Fibroblast of lung (primary cell): ENCODE measurements at regions not wholly inside any gene's neighbourhood (a gene's known extent, or its start where the extent isn't known, plus 50 kb on each side); places are given as distances from the start of the nearest gene placed in this dataset.
A peak's percentile ranks its signal among the peaks of the same experiment; 100 is the strongest.

Source experiments
- DNase-seq, 2 donors: peaks; one replicate each; pipeline versions ENCODE4 v3.0.0 to v3.0.0-alpha.2; 2010; ENCODE audit warnings: low read depth in 2 of 2
- H2AFZ ChIP-seq: 2 replicates; pipeline ENCODE4 v1.5.1; 2012; ENCODE audit warnings: low read length, control low read depth, inconsistent platforms
- H3K27ac ChIP-seq: 2 replicates; pipeline ENCODE4 v1.5.1; 2011; ENCODE audit warnings: low read length, control low read depth; ENCODE audit not compliant: insufficient read depth
- H3K27me3 ChIP-seq: 2 replicates; pipeline ENCODE4 v1.5.1; 2011; ENCODE audit warnings: mild to moderate bottlenecking, low read length; ENCODE audit not compliant: control insufficient read depth, insufficient read depth
- H3K36me3 ChIP-seq: 2 replicates; pipeline ENCODE4 v1.5.1; 2011; ENCODE audit warnings: low read length; ENCODE audit not compliant: control insufficient read depth, insufficient read depth
- H3K4me1 ChIP-seq: 2 replicates; pipeline ENCODE4 v1.5.1; 2011; ENCODE audit warnings: low read length; ENCODE audit not compliant: control insufficient read depth, insufficient read depth; ENCODE audit errors: extremely low read depth
- H3K4me2 ChIP-seq: 2 replicates; pipeline ENCODE4 v1.5.1; 2011; ENCODE audit warnings: low read length, control low read depth; ENCODE audit not compliant: insufficient read depth; ENCODE audit errors: extremely low read depth
- H3K4me3 ChIP-seq, 4 experiments: fragments of 200-600 bp in 1 of 4; sonication (generic) in 1 of 4; replicated peaks in 1 of 4; 2 replicates each; pipeline ENCODE4 v1.5.1; 2011 to 2016; ENCODE audit warnings: low read length in 4 of 4, low read depth in 3 of 4, mild to moderate bottlenecking in 3 of 4, control low read depth in 2 of 4, inconsistent platforms in 1 of 4, mixed read lengths in 1 of 4; ENCODE audit not compliant: insufficient read depth in 1 of 4; ENCODE audit errors: control extremely low read depth in 1 of 4
- H3K79me2 ChIP-seq: 2 replicates; pipeline ENCODE4 v1.5.1; 2012; ENCODE audit warnings: mild to moderate bottlenecking, low read length, inconsistent platforms; ENCODE audit not compliant: control insufficient read depth, insufficient read depth
- H3K9ac ChIP-seq: 2 replicates; pipeline ENCODE4 v1.5.1; 2011; ENCODE audit warnings: mild to moderate bottlenecking, low read length, control low read depth; ENCODE audit not compliant: insufficient read depth
- H3K9me3 ChIP-seq: 2 replicates; pipeline ENCODE4 v1.5.1; 2012; ENCODE audit warnings: low read depth, low read length; ENCODE audit not compliant: control insufficient read depth, insufficient read depth
- H4K20me1 ChIP-seq: 2 replicates; pipeline ENCODE4 v1.5.1; 2011; ENCODE audit warnings: low read length; ENCODE audit not compliant: control insufficient read depth, insufficient read depth; ENCODE audit errors: extremely low read depth
- EZH2 ChIP-seq: IDR thresholded peaks from 2 replicates; pipeline ENCODE4 v1.5.1; 2012; ENCODE audit warnings: low read length, control low read depth, mild to moderate bottlenecking; ENCODE audit errors: missing control alignments
- TF ChIP-seq, protein P1 (sequence below), 2 donors: IDR thresholded peaks in 1 of 2; conservative IDR thresholded peaks in 1 of 2; 1 replicate in 1 of 2; 2 replicates in 1 of 2; pipeline ENCODE4 v1.5.1; 2011 to 2012; ENCODE audit warnings: low read length in 2 of 2, control low read depth in 1 of 2, inconsistent platforms in 1 of 2, low read depth in 1 of 2, mild to moderate bottlenecking in 1 of 2

GRCh38 chr3:16119887-16120286 is 54.6 kb upstream of the GALNT15 start:
- Histone ChIP-seq H3K4me1 (peaks cover 8% of the 10 kb centered on the region), H3K9me3 (no peaks in the 10 kb centered on the region), H3K27ac (no peak overlapping the region), H3K36me3 (no peaks in the 10 kb centered on the region), H3K4me2 (no peak overlapping the region), H2AFZ (no peak overlapping the region), H3K27me3 (no peaks in the 10 kb centered on the region), H4K20me1 (no peaks in the 10 kb centered on the region), H3K9ac (no peak overlapping the region), H3K79me2 (no peaks in the 10 kb centered on the region), H3K4me3 (no peak overlapping the region)
- no peak for TF ChIP-seq EZH2
- TF ChIP-seq, protein P1, sequence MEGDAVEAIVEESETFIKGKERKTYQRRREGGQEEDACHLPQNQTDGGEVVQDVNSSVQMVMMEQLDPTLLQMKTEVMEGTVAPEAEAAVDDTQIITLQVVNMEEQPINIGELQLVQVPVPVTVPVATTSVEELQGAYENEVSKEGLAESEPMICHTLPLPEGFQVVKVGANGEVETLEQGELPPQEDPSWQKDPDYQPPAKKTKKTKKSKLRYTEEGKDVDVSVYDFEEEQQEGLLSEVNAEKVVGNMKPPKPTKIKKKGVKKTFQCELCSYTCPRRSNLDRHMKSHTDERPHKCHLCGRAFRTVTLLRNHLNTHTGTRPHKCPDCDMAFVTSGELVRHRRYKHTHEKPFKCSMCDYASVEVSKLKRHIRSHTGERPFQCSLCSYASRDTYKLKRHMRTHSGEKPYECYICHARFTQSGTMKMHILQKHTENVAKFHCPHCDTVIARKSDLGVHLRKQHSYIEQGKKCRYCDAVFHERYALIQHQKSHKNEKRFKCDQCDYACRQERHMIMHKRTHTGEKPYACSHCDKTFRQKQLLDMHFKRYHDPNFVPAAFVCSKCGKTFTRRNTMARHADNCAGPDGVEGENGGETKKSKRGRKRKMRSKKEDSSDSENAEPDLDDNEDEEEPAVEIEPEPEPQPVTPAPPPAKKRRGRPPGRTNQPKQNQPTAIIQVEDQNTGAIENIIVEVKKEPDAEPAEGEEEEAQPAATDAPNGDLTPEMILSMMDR (conservative IDR thresholded peaks at IDR 0.05 in 1 of 2, IDR thresholded peaks at IDR 0.05 in 1 of 2; ENCODE audit: low read depth in 1 of 2, low read length in 2 of 2), result no peak
- no peak for DNase-seq

GRCh38 chr3:16121391-16121790 is 53.1 kb upstream of the GALNT15 start:
- Histone ChIP-seq H3K4me2 (no peak overlapping the region), H3K27ac (no peak overlapping the region), H2AFZ (no peak overlapping the region), H3K36me3 (no peaks in the 10 kb centered on the region), H3K4me1 (peaks cover 19% of the 10 kb centered on the region), H3K79me2 (no peaks in the 10 kb centered on the region), H4K20me1 (no peaks in the 10 kb centered on the region), H3K9me3 (no peaks in the 10 kb centered on the region), H3K27me3 (no peaks in the 10 kb centered on the region), H3K9ac (no peak overlapping the region), H3K4me3 (no peak overlapping the region)
- TF ChIP-seq, protein P1 (conservative IDR thresholded peaks at IDR 0.05 in 1 of 2, IDR thresholded peaks at IDR 0.05 in 1 of 2; ENCODE audit: low read depth in 1 of 2, low read length in 2 of 2), result no peak
- TF ChIP-seq EZH2, result no peak
- DNase-seq, result no peak

DNA sequence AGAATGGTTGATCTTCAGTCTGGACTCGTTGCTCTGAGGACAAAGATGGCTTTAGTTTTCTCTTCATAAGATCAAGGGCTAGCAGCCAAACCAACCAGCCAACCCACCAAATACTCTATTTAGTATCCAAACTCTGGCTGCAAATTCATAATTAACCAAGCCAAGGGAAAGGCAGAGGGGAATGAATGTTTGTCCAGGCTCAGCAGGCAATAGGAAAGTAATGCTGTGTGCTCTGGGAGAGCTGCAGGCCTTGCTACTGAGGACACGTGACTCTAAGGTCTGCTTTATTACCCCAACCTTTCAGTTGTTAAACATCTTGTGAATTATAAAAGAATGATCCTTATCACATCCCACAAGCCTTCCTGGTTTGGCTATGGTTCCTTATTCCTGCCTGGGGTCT is 52.3 kb upstream of the GALNT15 start:
- Histone ChIP-seq H2AFZ (no peak overlapping the region), H3K4me2 (no peak overlapping the region)

More for the DNA sequence above, 52.3 kb upstream of the GALNT15 start:
- no peaks in the 10 kb centered on the region for H4K20me1 ChIP-seq
- TF ChIP-seq, protein P1 (conservative IDR thresholded peaks at IDR 0.05 in 1 of 2, IDR thresholded peaks at IDR 0.05 in 1 of 2; ENCODE audit: low read depth in 1 of 2, low read length in 2 of 2), result no peak
- no peak for TF ChIP-seq EZH2
- DNase-seq, result peak in 1 of 2 donors; percentile 50
- H3K27me3 ChIP-seq, result no peaks in the 10 kb centered on the region
- H3K36me3 ChIP-seq, result no peaks in the 10 kb centered on the region
- H3K9ac ChIP-seq, result no peak overlapping the region
- H3K79me2 ChIP-seq, result no peaks in the 10 kb centered on the region
- H3K27ac ChIP-seq, result no peak overlapping the region
- no peaks in the 10 kb centered on the region for H3K9me3 ChIP-seq
- peaks cover 19% of the 10 kb centered on the region for H3K4me1 ChIP-seq
- H3K4me3 ChIP-seq, result no peak overlapping the region
